Occipital lobe (tissue), 1 donor: ENCODE measurements at regions not wholly inside any gene's neighbourhood (a gene's known extent, or its start where the extent isn't known, plus 50 kb on each side); places are given as distances from the start of the nearest gene placed in this dataset.

ENCODE experiments used
- DNase-seq: peaks from one replicate; lab custom pipeline; 2025; lab: John Stamatoyannopoulos, UW

DNA sequence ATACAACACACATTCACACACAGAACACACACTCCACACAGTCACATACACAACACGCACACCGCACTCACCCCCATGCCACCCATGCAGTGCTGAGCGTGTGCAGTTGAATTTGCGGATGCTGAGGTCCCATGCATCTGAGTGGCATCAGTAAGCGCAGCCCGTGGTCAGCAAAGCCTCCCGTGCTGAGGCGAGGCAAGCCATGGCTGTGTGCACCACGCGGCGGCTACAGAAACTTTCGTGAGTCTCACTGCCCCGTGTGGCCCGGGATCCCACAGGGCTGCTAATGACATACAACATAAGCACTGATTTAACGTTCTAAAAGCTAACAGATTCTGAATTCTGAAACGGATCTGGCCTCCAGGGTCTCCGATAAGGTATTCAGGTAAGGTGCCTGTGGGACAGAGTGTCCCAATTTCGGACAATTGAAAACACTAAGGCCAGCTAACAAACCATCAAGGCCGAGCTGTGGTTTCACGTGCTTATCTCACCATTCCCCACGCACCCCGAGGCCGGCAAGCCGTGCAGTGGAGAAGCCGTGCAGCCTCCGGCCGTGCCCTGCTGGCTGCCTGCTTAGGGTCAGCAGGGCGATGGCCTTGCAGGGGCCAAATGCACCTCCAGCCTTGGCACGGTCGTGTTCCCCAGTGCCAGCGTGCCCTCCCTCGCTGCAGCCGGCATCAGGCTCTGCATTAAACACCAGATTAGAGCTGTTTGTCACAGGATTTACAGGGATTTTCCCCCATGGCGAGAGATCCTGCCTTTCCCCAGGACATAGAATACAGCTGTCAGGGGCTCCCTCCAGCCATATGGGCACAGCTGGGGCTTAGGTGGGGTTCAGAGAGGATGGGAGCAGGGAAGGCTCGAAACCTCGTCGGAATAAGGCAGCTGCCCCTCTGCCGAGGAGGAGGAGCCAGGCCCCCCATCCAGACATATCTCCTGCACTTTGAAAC is 191.7 kb downstream of the C16orf95 start:
- no peak for DNase-seq

GRCh38 chr16:87126403-87127025 is 190.7 kb downstream of the C16orf95 start:
- no peak for DNase-seq

DNA sequence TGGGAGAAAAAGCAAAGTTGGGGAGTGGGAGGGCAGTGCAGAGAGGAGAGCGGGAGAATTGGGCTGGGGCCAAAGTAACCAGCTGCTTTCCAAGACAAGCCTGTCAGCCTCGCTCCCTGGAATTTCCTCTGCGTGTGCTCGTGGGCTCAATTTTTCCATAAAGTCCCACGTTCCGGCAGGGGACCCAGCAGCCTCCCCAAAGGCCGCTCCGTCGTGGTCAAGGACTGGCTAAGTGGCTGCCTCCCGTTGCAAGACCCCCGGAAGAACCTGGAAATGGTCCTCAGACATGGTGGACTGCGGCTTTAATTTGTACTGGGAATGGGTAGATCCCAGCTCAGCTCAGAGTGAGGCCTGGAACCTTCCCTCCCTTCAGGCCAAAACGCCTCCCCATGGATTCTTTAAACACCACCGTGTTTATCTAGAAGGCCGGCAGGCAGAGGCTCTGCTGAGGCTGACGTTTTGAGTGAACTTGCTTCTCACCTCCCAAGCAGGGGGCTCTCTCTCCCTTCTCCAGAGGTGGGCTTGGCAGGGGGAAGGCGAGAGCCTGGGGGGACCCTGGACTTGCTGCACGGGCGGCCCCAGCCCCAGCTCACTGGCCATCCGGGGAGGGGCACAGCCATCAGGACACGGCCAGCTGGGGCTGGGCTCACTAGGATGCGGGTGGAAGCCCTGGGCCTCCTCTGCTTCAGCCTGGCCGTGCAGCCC is 190.0 kb downstream of the C16orf95 start:
- DNase-seq: no peak

DNA sequence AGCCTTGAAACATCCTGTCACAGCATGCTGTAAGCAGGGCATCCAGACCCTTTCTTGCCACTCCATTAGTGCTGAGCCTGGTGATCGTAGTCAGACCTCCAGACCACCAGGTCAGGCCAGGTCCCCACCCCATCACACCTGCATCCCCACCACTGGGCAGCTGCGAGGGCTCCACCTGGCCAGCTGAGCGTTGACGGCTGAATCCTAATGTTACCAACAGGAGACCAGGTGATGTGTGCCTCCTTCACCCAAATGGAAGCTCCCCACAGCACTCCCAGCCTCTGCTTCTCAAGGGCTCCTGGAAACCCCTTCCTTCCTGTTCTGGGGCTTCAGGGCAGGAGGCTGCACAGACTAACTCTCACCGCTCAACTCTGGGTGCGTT is 189.4 kb downstream of the C16orf95 start:
- no peak for DNase-seq

GRCh38 chr16:87129771-87130170 is 187.4 kb downstream of the C16orf95 start:
- DNase-seq: no peak

DNA sequence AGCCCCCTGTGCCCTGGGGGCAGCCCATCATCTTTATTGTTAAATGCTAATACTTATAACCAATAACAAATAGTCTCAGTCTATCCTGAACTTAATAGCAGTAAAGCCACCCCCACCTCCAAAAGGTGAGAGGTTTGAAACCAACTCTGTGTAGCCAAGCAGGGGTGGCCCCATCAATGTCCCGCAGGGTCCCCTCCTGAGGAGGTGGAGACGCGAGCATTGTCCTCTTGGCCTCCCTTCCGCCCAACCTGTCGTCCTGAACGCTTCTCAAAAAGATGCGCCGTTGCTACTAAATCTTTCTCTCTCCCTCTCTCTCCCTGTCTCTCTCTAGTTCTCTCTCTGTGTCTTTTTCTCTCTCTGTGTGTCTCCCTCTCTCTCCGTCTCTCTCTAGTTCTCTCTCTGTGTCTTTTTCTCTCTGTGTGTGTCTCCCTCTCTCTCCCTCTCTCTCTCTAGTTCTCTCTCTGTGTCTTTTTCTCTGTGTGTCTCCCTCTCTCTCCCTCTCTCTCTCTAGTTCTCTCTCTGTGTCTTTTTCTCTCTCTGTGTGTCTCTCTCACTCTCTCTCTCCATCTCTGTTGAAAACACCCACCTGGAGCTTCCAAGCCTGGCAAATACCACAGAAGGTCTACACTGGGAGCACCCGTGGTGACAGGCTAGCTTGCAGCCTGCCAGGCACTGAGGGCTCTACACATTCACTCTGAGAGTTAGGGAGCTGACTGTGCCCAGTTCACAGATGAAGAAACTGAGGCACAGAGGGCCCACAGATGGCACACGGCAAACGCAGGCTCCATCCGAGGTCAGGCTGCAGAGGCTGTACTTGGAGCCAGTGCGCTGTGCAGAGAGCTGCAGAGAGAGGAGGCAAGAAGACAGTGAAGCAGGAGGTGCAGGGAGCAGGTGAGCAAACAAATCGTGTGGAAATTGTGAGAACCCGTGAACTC is 185.9 kb downstream of the C16orf95 start:
- no peak for DNase-seq

GRCh38 chr16:87131996-87132345 is 185.2 kb downstream of the C16orf95 start:
- no peak for DNase-seq

DNA sequence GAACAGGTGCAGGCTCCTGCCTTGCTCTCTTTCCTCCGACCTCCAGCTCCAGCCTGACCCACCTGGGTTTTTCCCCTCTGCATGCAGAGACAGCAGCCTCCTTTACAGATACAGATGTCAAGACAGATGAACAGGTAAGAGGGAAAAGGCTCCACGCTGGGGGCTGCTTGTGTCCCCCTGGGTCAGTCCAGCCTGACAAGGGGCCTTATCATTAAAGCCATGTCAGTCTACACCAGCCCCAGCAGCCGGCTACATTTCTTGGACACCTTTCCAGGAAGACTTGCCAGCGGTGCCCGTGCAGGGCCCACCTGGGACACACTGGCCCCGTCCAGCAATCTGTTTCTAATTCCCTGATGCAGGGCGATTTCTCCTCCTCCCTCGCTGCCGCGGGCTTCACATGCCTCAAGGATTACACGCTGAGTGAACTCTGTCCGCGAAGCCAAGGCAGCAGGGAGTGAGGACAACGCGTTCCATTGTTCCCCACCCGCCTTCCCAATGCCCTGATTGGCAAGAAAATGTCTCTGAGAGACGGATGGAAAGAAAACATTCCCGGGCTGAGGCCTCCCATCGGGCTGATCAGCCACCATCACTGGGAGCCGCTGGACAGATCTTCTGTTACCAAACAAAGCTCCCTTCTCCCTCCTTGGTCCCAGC is 184.7 kb downstream of the C16orf95 start:
- DNase-seq: peak; percentile 9

- no peak for DNase-seq
Measured at GRCh38 chr16:87133112-87133850, 183.9 kb downstream of the C16orf95 start.

- no peak for DNase-seq
Measured at GRCh38 chr16:87133966-87134627, 183.1 kb downstream of the C16orf95 start.

GRCh38 chr16:87134628-87134995 is 182.6 kb downstream of the C16orf95 start:
- no peak for DNase-seq

- no peak for DNase-seq
Measured at GRCh38 chr16:87135246-87136030, 181.8 kb downstream of the C16orf95 start.

DNA sequence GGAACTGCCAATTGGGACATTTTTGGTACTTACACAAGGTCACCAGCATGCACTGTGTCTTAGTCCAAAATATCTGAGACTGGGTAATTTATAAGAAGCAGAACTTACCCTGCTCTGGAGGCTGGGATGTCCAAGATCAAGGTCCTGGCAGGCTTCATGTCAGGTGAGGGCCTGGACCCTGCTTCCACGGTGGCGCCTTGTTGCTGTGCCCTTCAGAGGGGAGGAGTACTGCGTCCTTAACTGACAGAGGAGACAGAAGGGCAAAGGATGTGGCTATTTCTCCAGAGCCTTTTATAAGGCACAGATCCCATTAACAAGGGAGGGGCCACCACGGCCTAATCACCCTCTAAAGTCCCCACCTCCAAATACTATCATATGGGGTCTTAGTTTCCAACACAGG is 178.9 kb downstream of the C16orf95 start:
- no peak for DNase-seq

GRCh38 chr16:87138738-87139267 is 178.4 kb downstream of the C16orf95 start:
- no peak for DNase-seq

DNA sequence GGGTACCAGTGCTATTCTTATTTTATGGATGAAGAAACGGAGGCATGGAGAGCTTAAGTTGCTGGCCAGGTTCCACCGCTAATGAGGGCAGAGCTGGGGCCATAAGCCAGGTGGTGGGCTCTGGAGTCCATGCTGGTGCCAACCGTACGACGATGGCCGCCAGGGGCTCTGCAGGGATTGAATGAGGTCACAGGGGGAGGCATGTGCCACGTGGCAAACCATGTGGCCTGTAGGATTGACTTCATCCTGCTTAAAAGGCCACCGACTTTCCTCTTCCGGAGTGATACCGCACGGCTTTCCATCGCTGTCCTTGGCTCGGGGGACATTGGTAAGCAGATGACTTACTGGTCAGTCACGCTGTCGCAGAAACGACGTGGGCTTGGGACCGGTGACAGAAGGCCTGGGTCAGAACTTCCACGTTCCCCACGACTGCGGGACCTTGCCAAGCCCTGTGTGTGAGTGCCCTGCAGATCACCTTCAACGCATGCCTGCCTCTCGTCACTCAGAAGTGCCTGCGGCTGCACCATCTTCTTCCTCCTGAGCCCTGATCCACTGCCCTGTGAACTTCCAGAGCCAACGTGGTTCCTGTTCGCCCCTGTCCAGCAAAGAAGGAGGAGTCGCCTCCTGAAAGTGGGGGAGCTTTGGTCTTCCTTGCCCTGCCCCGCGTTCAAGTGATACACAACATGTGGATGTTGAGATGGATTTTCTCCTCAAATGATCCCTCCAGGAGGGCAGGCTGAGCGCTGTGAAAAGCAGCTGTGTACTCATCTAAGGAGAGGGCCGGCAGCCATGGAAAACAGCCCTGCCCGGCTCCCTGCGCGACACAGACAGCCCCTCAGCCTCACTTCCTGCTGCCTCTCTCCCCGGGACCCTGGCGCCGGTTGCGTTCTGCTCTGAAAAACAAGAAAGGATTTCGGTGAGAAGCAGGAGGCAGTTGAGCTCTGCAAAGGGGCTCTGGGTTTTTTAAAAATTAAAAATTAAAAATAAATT is 176.7 kb downstream of the C16orf95 start:
- DNase-seq: no peak

- no peak for DNase-seq
Measured at GRCh38 chr16:87141402-87141801, 175.8 kb downstream of the C16orf95 start.

GRCh38 chr16:87143661-87144121 is 173.5 kb downstream of the C16orf95 start:
- DNase-seq: no peak
